Endodermal cell (in vitro differentiated cells): ENCODE measurements at regions not wholly inside any gene's neighbourhood (a gene's known extent, or its start where the extent isn't known, plus 50 kb on each side); places are given as distances from the start of the nearest gene placed in this dataset.

ENCODE experiments used
- DNase-seq: peaks from one replicate; pipeline ENCODE4 v3.0.0-alpha.2; 2017
- H3K27ac ChIP-seq: 2 replicates; pipeline ENCODE4 v1.5.1; 2013; ENCODE audit warnings: mild to moderate bottlenecking, low read depth, low read length, moderate library complexity
- H3K27me3 ChIP-seq: 2 replicates; pipeline ENCODE4 v1.6.1; 2013; ENCODE audit warnings: mild to moderate bottlenecking, low read length, moderate library complexity; ENCODE audit not compliant: insufficient read depth, control insufficient read depth, poor library complexity, severe bottlenecking
- H3K36me3 ChIP-seq: 2 replicates; pipeline ENCODE4 v1.7.0; 2013; ENCODE audit warnings: mild to moderate bottlenecking, low read length, moderate library complexity; ENCODE audit not compliant: control insufficient read depth, insufficient read depth
- H3K4me1 ChIP-seq: one replicate; pipeline ENCODE4 v1.7.0; 2013; ENCODE audit warnings: low read length; ENCODE audit not compliant: control insufficient read depth, insufficient read depth
- H3K4me3 ChIP-seq: 2 replicates; pipeline ENCODE4 v1.5.1; 2013; ENCODE audit warnings: mild to moderate bottlenecking, low read length, moderate library complexity
- H3K9ac ChIP-seq: 2 replicates; pipeline ENCODE4 v1.6.1; 2013; ENCODE audit warnings: mild to moderate bottlenecking, low read length, moderate library complexity; ENCODE audit not compliant: poor library complexity, severe bottlenecking; ENCODE audit errors: extremely low read depth
- H3K9me3 ChIP-seq: 2 replicates; pipeline ENCODE4 v1.6.1; 2013; ENCODE audit warnings: mild to moderate bottlenecking, low read length, moderate library complexity; ENCODE audit not compliant: control insufficient read depth
- H3K27ac Mint-ChIP-seq: 2 replicates; pipeline ENCODE4 v1.8.0; 2020; ENCODE audit warnings: mixed read lengths
- H3K27me3 Mint-ChIP-seq: 2 replicates; pipeline ENCODE4 v1.8.0; 2021; ENCODE audit warnings: mild to moderate bottlenecking, mixed read lengths; ENCODE audit not compliant: insufficient read depth
- H3K36me3 Mint-ChIP-seq: 2 replicates; pipeline ENCODE4 v1.8.0; 2020; ENCODE audit warnings: low read depth, mixed read lengths
- H3K4me1 Mint-ChIP-seq: 2 replicates; pipeline ENCODE4 v1.8.0; 2020; ENCODE audit warnings: mixed read lengths
- H3K4me3 Mint-ChIP-seq: 2 replicates; pipeline ENCODE4 v1.8.0; 2020; ENCODE audit warnings: mild to moderate bottlenecking, moderate library complexity, mixed read lengths
- H3K9me3 Mint-ChIP-seq: 2 replicates; pipeline ENCODE4 v1.8.0; 2020; ENCODE audit warnings: mild to moderate bottlenecking, mixed read lengths
- WGBS, 2 experiments: methylation state at CpG; one replicate each; pipeline versions ENCODE4 v1.1.5 to v1.1.7; 2013; ENCODE audit warnings: missing lambda C conversion rate in 2 of 2, mixed read lengths in 1 of 2; ENCODE audit not compliant: insufficient coverage in 1 of 2, insufficient read length in 1 of 2; 5-methylcytosine and 5-hydroxymethylcytosine counted together
- TF ChIP-seq, protein P1 (sequence below): fragments of 200-600 bp; sonication (generic); conservative IDR thresholded peaks from 2 replicates; pipeline ENCODE4 v1.5.0; 2021; ENCODE audit warnings: antibody characterized with exemption, mild to moderate bottlenecking

- Histone ChIP-seq H3K27ac (no peak overlapping the region), H3K4me3 (no peak overlapping the region), H3K4me1 (peaks cover 4% of the 10 kb centered on the region), H3K36me3 (no peaks in the 10 kb centered on the region), H3K9me3 (no peaks in the 10 kb centered on the region), H3K9ac (peak overlapping the region; percentile 26), H3K27me3 (no peaks in the 10 kb centered on the region)
- H3K27ac Mint-ChIP-seq: peak overlapping the region; percentile 40
- TF ChIP-seq, protein P1, sequence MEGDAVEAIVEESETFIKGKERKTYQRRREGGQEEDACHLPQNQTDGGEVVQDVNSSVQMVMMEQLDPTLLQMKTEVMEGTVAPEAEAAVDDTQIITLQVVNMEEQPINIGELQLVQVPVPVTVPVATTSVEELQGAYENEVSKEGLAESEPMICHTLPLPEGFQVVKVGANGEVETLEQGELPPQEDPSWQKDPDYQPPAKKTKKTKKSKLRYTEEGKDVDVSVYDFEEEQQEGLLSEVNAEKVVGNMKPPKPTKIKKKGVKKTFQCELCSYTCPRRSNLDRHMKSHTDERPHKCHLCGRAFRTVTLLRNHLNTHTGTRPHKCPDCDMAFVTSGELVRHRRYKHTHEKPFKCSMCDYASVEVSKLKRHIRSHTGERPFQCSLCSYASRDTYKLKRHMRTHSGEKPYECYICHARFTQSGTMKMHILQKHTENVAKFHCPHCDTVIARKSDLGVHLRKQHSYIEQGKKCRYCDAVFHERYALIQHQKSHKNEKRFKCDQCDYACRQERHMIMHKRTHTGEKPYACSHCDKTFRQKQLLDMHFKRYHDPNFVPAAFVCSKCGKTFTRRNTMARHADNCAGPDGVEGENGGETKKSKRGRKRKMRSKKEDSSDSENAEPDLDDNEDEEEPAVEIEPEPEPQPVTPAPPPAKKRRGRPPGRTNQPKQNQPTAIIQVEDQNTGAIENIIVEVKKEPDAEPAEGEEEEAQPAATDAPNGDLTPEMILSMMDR: no peak
- no peaks in the 10 kb centered on the region for H3K27me3 Mint-ChIP-seq
- H3K4me1 Mint-ChIP-seq: peaks cover 18% of the 10 kb centered on the region
- peak; percentile 75 for DNase-seq
- H3K9me3 Mint-ChIP-seq: no peaks in the 10 kb centered on the region
- H3K36me3 Mint-ChIP-seq: no peaks in the 10 kb centered on the region
- WGBS, 2 experiments: 56 to 63% methylated on average over 8 to 10 of the region's 10 CpGs
- no peak overlapping the region for H3K4me3 Mint-ChIP-seq
These were observed 63.5 kb upstream of the ADGRF1 start for GRCh38 chr6:47105469-47106178.

DNA sequence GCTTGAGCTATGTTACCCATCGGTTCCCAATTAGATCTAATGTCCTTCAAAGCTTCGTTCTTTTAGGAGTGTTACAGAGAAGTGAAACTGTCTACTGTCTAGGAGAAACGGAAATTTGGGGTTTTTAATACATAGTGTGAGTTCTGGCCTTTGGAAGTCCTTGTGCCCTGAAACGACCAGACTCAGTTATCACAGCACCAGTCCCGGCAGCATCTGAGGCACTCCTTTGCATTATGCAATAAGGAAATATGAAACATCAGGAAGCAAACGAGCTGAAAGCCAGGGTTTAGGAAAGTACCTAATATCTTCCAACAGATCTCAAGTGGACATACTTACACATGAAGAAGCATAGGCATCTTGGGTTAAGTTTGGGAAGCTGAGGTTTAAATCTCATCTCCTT is 61.8 kb upstream of the ADGRF1 start:
- peaks cover 18% of the 10 kb centered on the region for H3K4me1 Mint-ChIP-seq
- H3K9me3 Mint-ChIP-seq: no peaks in the 10 kb centered on the region
- H3K27me3 Mint-ChIP-seq: no peaks in the 10 kb centered on the region
- 94 to 100% methylated on average over 5 to 6 of the region's 6 CpGs for WGBS, 2 experiments
- H3K9me3 ChIP-seq: no peaks in the 10 kb centered on the region
- H3K4me3 ChIP-seq: no peak overlapping the region
- H3K36me3 Mint-ChIP-seq: no peaks in the 10 kb centered on the region
- no peak for DNase-seq
- no peaks in the 10 kb centered on the region for H3K36me3 ChIP-seq
- no peak overlapping the region for H3K27ac Mint-ChIP-seq
- no peak overlapping the region for H3K4me3 Mint-ChIP-seq
- TF ChIP-seq, protein P1: no peak
- no peaks in the 10 kb centered on the region for H3K27me3 ChIP-seq
- no peak overlapping the region for H3K27ac ChIP-seq
- no peak overlapping the region for H3K9ac ChIP-seq
- H3K4me1 ChIP-seq: peaks cover 4% of the 10 kb centered on the region

DNA sequence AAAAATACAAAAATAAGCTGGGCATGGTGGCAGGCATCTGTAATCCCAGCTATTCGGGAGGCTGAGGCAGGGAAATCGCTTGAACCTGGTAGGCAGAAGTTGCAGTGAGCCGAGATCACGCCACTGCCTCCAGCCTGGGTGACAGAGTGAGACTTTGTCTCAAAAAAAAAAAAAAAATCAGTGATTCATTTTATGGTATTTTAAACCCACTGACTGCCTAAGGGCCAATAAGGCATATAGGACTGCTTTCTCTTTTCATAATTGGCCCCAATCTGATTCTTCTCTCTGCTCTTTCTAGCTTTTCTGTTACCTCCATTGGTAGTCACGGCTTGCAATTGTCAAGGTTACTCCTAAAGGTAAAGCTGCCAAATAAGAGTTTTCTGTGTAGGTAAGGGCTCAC is 60.2 kb upstream of the ADGRF1 start:
- no peaks in the 10 kb centered on the region for H3K9me3 ChIP-seq
- no peaks in the 10 kb centered on the region for H3K27me3 ChIP-seq
- Mint-ChIP-seq H3K27ac (no peak overlapping the region), H3K9me3 (no peaks in the 10 kb centered on the region), H3K36me3 (no peaks in the 10 kb centered on the region), H3K27me3 (no peaks in the 10 kb centered on the region), H3K4me1 (peaks cover 17% of the 10 kb centered on the region), H3K4me3 (no peak overlapping the region)
- H3K4me3 ChIP-seq: no peak overlapping the region
- H3K9ac ChIP-seq: no peak overlapping the region
- no peaks in the 10 kb centered on the region for H3K36me3 ChIP-seq
- no peak overlapping the region for H3K27ac ChIP-seq
- DNase-seq: no peak
- TF ChIP-seq, protein P1: no peak
- 90 to 94% methylated on average over 3 to 5 of the region's 5 CpGs for WGBS, 2 experiments
- peaks cover 4% of the 10 kb centered on the region for H3K4me1 ChIP-seq
